ENCODE measurements at regions not wholly inside any gene's neighbourhood (a gene's known extent, or its start where the extent isn't known, plus 50 kb on each side); places are given as distances from the start of the nearest gene placed in this dataset.

- H3K27me3 Mint-ChIP-seq (ENCODE audit: low read depth in 2 of 2), result no peaks in the 10 kb centered on the region
- no peak for ATAC-seq
- no peak overlapping the region for H3K4me3 ChIP-seq (ENCODE audit: low read length)
- intact Hi-C loops (cut with micrococcal nuclease), result no loop called here
- no peak overlapping the region for H3K4me3 Mint-ChIP-seq
- TF ChIP-seq CTCF (IDR thresholded peaks at IDR 0.05), result no peak
- no peaks in the 10 kb centered on the region for H3K4me1 Mint-ChIP-seq
- no peak for DNase-seq
- peaks cover 0 to 4% of the 10 kb centered on the region in 2 donors for H3K9me3 Mint-ChIP-seq
- WGBS (ENCODE audit: insufficient coverage), result no CpG with 5 or more reads among the region's 1 CpG
- no peaks in the 10 kb centered on the region for H3K4me1 ChIP-seq (ENCODE audit: control insufficient read depth, insufficient read depth, low read length)
- no peaks in the 10 kb centered on the region for H3K9me3 ChIP-seq (ENCODE audit: control insufficient read depth, insufficient read depth, low read length)
- no peaks in the 10 kb centered on the region for H3K27me3 ChIP-seq (ENCODE audit: control insufficient read depth, insufficient read depth, low read length)
- no peaks in the 10 kb centered on the region for H3K36me3 ChIP-seq (ENCODE audit: control insufficient read depth, insufficient read depth, low read length)
- no peaks in the 10 kb centered on the region for H3K36me3 Mint-ChIP-seq
- H3K27ac Mint-ChIP-seq, result no peak overlapping the region
- no peak overlapping the region for H3K27ac ChIP-seq (ENCODE audit: low read length)
Observed at GRCh38 chr5:63124266-63124665, 545.6 kb downstream of the LRRC70 start.

GRCh38 chr5:63121471-63121870, 542.9 kb downstream of the LRRC70 start:
- H3K4me3 Mint-ChIP-seq, result no peak overlapping the region

GRCh38 chr5:63118221-63118620, 539.6 kb downstream of the LRRC70 start:
- Mint-ChIP-seq H3K4me3 (no peak overlapping the region), H3K27ac (no peak overlapping the region), H3K9me3 (peaks cover 0 to 9% of the 10 kb centered on the region in 2 donors), H3K4me1 (no peaks in the 10 kb centered on the region), H3K27me3 (ENCODE audit: low read depth in 2 of 2) (no peaks in the 10 kb centered on the region), H3K36me3 (no peaks in the 10 kb centered on the region)
- H3K4me1 ChIP-seq (ENCODE audit: control insufficient read depth, insufficient read depth, low read length), result no peaks in the 10 kb centered on the region
- H3K27ac ChIP-seq (ENCODE audit: low read length), result no peak overlapping the region
- DNase-seq (no peak), ATAC-seq (no peak)
- intact Hi-C loops (cut with micrococcal nuclease), result no loop called here
- WGBS (ENCODE audit: insufficient coverage), result 94% methylated on average over 1 of the region's 1 CpG
- no peaks in the 10 kb centered on the region for H3K36me3 ChIP-seq (ENCODE audit: control insufficient read depth, insufficient read depth, low read length)
- no peaks in the 10 kb centered on the region for H3K9me3 ChIP-seq (ENCODE audit: control insufficient read depth, insufficient read depth, low read length)
- H3K4me3 ChIP-seq (ENCODE audit: low read length), result no peak overlapping the region
- TF ChIP-seq CTCF (IDR thresholded peaks at IDR 0.05), result no peak
- no peaks in the 10 kb centered on the region for H3K27me3 ChIP-seq (ENCODE audit: control insufficient read depth, insufficient read depth, low read length)

More at GRCh38 chr5:63121471-63121870, 542.9 kb downstream of the LRRC70 start:
- Mint-ChIP-seq H3K36me3 (no peaks in the 10 kb centered on the region), H3K9me3 (peaks cover 0 to 7% of the 10 kb centered on the region in 2 donors), H3K4me1 (no peaks in the 10 kb centered on the region), H3K27ac (no peak overlapping the region), H3K27me3 (ENCODE audit: low read depth in 2 of 2) (no peaks in the 10 kb centered on the region)
- Histone ChIP-seq H3K4me1 (ENCODE audit: control insufficient read depth, insufficient read depth, low read length) (no peaks in the 10 kb centered on the region), H3K27ac (ENCODE audit: low read length) (no peak overlapping the region), H3K9me3 (ENCODE audit: control insufficient read depth, insufficient read depth, low read length) (no peaks in the 10 kb centered on the region), H3K36me3 (ENCODE audit: control insufficient read depth, insufficient read depth, low read length) (no peaks in the 10 kb centered on the region), H3K4me3 (ENCODE audit: low read length) (no peak overlapping the region), H3K27me3 (ENCODE audit: control insufficient read depth, insufficient read depth, low read length) (no peaks in the 10 kb centered on the region)
- intact Hi-C loops (cut with micrococcal nuclease), result no loop called here
- WGBS (ENCODE audit: insufficient coverage), result 75% methylated on average over 2 of the region's 3 CpGs
- no peak for DNase-seq
- TF ChIP-seq CTCF (IDR thresholded peaks at IDR 0.05), result no peak
- ATAC-seq, result no peak

- ATAC-seq (no peak), DNase-seq (no peak)
- no peaks in the 10 kb centered on the region for H3K9me3 ChIP-seq (ENCODE audit: control insufficient read depth, insufficient read depth, low read length)
- Mint-ChIP-seq H3K4me1 (no peaks in the 10 kb centered on the region), H3K27ac (no peak overlapping the region), H3K4me3 (no peak overlapping the region), H3K9me3 (peaks cover 0 to 5% of the 10 kb centered on the region in 2 donors), H3K27me3 (ENCODE audit: low read depth in 2 of 2) (no peaks in the 10 kb centered on the region), H3K36me3 (no peaks in the 10 kb centered on the region)
- H3K4me1 ChIP-seq (ENCODE audit: control insufficient read depth, insufficient read depth, low read length), result no peaks in the 10 kb centered on the region
- H3K36me3 ChIP-seq (ENCODE audit: control insufficient read depth, insufficient read depth, low read length), result no peaks in the 10 kb centered on the region
- intact Hi-C loops (cut with micrococcal nuclease), result no loop called here
- no peak overlapping the region for H3K4me3 ChIP-seq (ENCODE audit: low read length)
- no peak overlapping the region for H3K27ac ChIP-seq (ENCODE audit: low read length)
- H3K27me3 ChIP-seq (ENCODE audit: control insufficient read depth, insufficient read depth, low read length), result no peaks in the 10 kb centered on the region
- TF ChIP-seq CTCF (IDR thresholded peaks at IDR 0.05), result no peak
Observed at GRCh38 chr5:63111891-63112290, 533.3 kb downstream of the LRRC70 start.
